Natural killer cell (primary cell): ENCODE measurements at regions not wholly inside any gene's neighbourhood (a gene's known extent, or its start where the extent isn't known, plus 50 kb on each side); places are given as distances from the start of the nearest gene placed in this dataset.

ENCODE experiments used
- ATAC-seq, 3 donors: fragments of 150-1000 bp in 2 of 3; fragments of 200-7000 bp in 1 of 3; cut with Tn5 transposase; 1 replicate in 1 of 3; 2 replicates in 2 of 3; pipeline ENCODE4 v1.10.0; 2021; ENCODE audit warnings: mild to moderate bottlenecking in 2 of 3, moderate library complexity in 2 of 3
- DNase-seq, 2 donors: peaks; one replicate each; pipeline versions ENCODE4 v3.0.0 to v3.0.0-alpha.2; 2013 to 2021; ENCODE audit warnings: mixed read lengths in 1 of 2
- H3K27ac ChIP-seq: one replicate; pipeline ENCODE4 v1.5.1; 2013; ENCODE audit warnings: mild to moderate bottlenecking, low read length
- H3K27me3 ChIP-seq: one replicate; pipeline ENCODE4 v1.6.1; 2013; ENCODE audit warnings: low read length; ENCODE audit not compliant: control insufficient read depth, insufficient read depth
- H3K36me3 ChIP-seq: one replicate; pipeline ENCODE4 v1.6.1; 2013; ENCODE audit warnings: low read length; ENCODE audit not compliant: control insufficient read depth, insufficient read depth
- H3K4me1 ChIP-seq: one replicate; pipeline ENCODE4 v1.6.1; 2013; ENCODE audit warnings: low read length; ENCODE audit not compliant: control insufficient read depth, insufficient read depth
- H3K4me3 ChIP-seq: one replicate; pipeline ENCODE4 v1.5.1; 2013; ENCODE audit warnings: low read length
- H3K9me3 ChIP-seq: one replicate; pipeline ENCODE4 v1.6.1; 2013; ENCODE audit warnings: low read length; ENCODE audit not compliant: control insufficient read depth, insufficient read depth
- H3K27ac Mint-ChIP-seq, 2 donors: one replicate each; pipeline ENCODE4 v1.8.0; 2022; ENCODE audit warnings: mild to moderate bottlenecking in 2 of 2, mixed read lengths in 2 of 2, moderate library complexity in 1 of 2
- H3K27me3 Mint-ChIP-seq, 2 donors: one replicate each; pipeline ENCODE4 v1.8.0; 2022; ENCODE audit warnings: low read depth in 2 of 2, mixed read lengths in 2 of 2
- H3K36me3 Mint-ChIP-seq: one replicate; pipeline ENCODE4 v1.8.0; 2022; ENCODE audit warnings: mixed read lengths
- H3K4me1 Mint-ChIP-seq, 2 donors: one replicate each; pipeline ENCODE4 v1.8.0; 2022; ENCODE audit warnings: mixed read lengths in 2 of 2
- H3K4me3 Mint-ChIP-seq: one replicate; pipeline ENCODE4 v1.8.0; 2022; ENCODE audit warnings: mild to moderate bottlenecking, moderate library complexity, mixed read lengths
- H3K9me3 Mint-ChIP-seq, 2 donors: one replicate each; pipeline ENCODE4 v1.8.0; 2022; ENCODE audit warnings: mixed read lengths in 2 of 2
- CTCF ChIP-seq: fragments of 200-600 bp; IDR thresholded peaks from one replicate; pipeline ENCODE4 v1.8.0; 2022; ENCODE audit warnings: antibody characterized with exemption
- whole genome bisulfite sequencing: methylation state at CpG from one replicate; pipeline ENCODE4 v1.1.7; 2013; ENCODE audit warnings: missing lambda C conversion rate; ENCODE audit not compliant: insufficient coverage; 5-methylcytosine and 5-hydroxymethylcytosine counted together
- intact Hi-C: fragments of 100-400 bp; cut with micrococcal nuclease; formaldehyde crosslinking; loops from one replicate; pipeline ENCODE4 v1.14.2; 2022

- no peak overlapping the region for H3K4me3 ChIP-seq
- no peak for DNase-seq
- no peak overlapping the region for H3K4me3 Mint-ChIP-seq
- no peak for ATAC-seq
- H3K9me3 Mint-ChIP-seq, result no peaks in the 10 kb centered on the region
- intact Hi-C loops, result no loop called here
- H3K36me3 ChIP-seq, result no peaks in the 10 kb centered on the region
- no peaks in the 10 kb centered on the region for H3K27me3 ChIP-seq
- H3K9me3 ChIP-seq, result no peaks in the 10 kb centered on the region
- H3K27me3 Mint-ChIP-seq, result no peaks in the 10 kb centered on the region
- H3K4me1 ChIP-seq, result peaks cover 1% of the 10 kb centered on the region
- no peak overlapping the region for H3K27ac Mint-ChIP-seq
- H3K36me3 Mint-ChIP-seq, result no peaks in the 10 kb centered on the region
- no peaks in the 10 kb centered on the region for H3K4me1 Mint-ChIP-seq
- H3K27ac ChIP-seq, result no peak overlapping the region
- no peak for TF ChIP-seq CTCF
- WGBS, result 86% methylated on average over 36 of the region's 36 CpGs
Measured at GRCh38 chr16:88327561-88328312, 55.0 kb upstream of the ZNF469 start.

GRCh38 chr16:88328313-88328980, 54.3 kb upstream of the ZNF469 start:
- Histone ChIP-seq H3K9me3 (no peaks in the 10 kb centered on the region), H3K4me3 (no peak overlapping the region), H3K36me3 (no peaks in the 10 kb centered on the region), H3K27ac (no peak overlapping the region), H3K4me1 (peaks cover 8% of the 10 kb centered on the region), H3K27me3 (no peaks in the 10 kb centered on the region)
- no peaks in the 10 kb centered on the region for H3K36me3 Mint-ChIP-seq
- no peak overlapping the region for H3K4me3 Mint-ChIP-seq
- no peaks in the 10 kb centered on the region for H3K27me3 Mint-ChIP-seq
- no peaks in the 10 kb centered on the region for H3K9me3 Mint-ChIP-seq
- H3K4me1 Mint-ChIP-seq, result peaks cover 0 to 7% of the 10 kb centered on the region in 2 donors
- TF ChIP-seq CTCF, result no peak
- DNase-seq (no peak), ATAC-seq (no peak)
- 87% methylated on average over 22 of the region's 22 CpGs for whole genome bisulfite sequencing
- intact Hi-C loops, result no loop called here
- no peak overlapping the region for H3K27ac Mint-ChIP-seq

- no peak overlapping the region for H3K4me3 Mint-ChIP-seq
- H3K27me3 ChIP-seq, result no peaks in the 10 kb centered on the region
- ATAC-seq (no peak), DNase-seq (no peak)
- H3K27me3 Mint-ChIP-seq, result no peaks in the 10 kb centered on the region
- whole genome bisulfite sequencing, result 80% methylated on average over 25 of the region's 25 CpGs
- no peak overlapping the region for H3K27ac ChIP-seq
- no peak overlapping the region for H3K27ac Mint-ChIP-seq
- no peak overlapping the region for H3K4me3 ChIP-seq
- no peaks in the 10 kb centered on the region for H3K36me3 Mint-ChIP-seq
- peaks cover 10% of the 10 kb centered on the region for H3K4me1 ChIP-seq
- peaks cover 0 to 14% of the 10 kb centered on the region in 2 donors for H3K4me1 Mint-ChIP-seq
- H3K36me3 ChIP-seq, result no peaks in the 10 kb centered on the region
- TF ChIP-seq CTCF, result no peak
- H3K9me3 ChIP-seq, result no peaks in the 10 kb centered on the region
- intact Hi-C loops, result no loop called here
- no peaks in the 10 kb centered on the region for H3K9me3 Mint-ChIP-seq
Measured at GRCh38 chr16:88329726-88330700, 52.7 kb upstream of the ZNF469 start.
